Cardiac muscle cell (in vitro differentiated cells and primary cell): ENCODE measurements at regions not wholly inside any gene's neighbourhood (a gene's known extent, or its start where the extent isn't known, plus 50 kb on each side); places are given as distances from the start of the nearest gene placed in this dataset.

Experiments
- DNase-seq, 2 donors: peaks; one replicate each; pipeline versions ENCODE4 v3.0.0 to v3.0.0-alpha.2; 2010 to 2017; ENCODE audit warnings: low read depth in 1 of 2, low spot score in 1 of 2
- H3K27ac ChIP-seq: fragments of 200-600 bp; sonication (generic); 2 replicates; pipeline ENCODE4 v1.5.1; 2016
- H3K27me3 ChIP-seq: fragments of 200-600 bp; sonication (generic); 2 replicates; pipeline ENCODE4 v1.6.0; 2016; ENCODE audit warnings: control low read depth
- H3K36me3 ChIP-seq: fragments of 200-600 bp; sonication (generic); 2 replicates; pipeline ENCODE4 v1.5.1; 2016; ENCODE audit warnings: control low read depth
- H3K4me1 ChIP-seq: fragments of 200-600 bp; sonication (generic); 2 replicates; pipeline ENCODE4 v1.8.1; 2017; ENCODE audit warnings: low read depth, mild to moderate bottlenecking, mixed run types
- H3K4me3 ChIP-seq: fragments of 200-600 bp; sonication (generic); 2 replicates; pipeline ENCODE4 v1.5.1; 2016; ENCODE audit warnings: mild to moderate bottlenecking
- H3K9me3 ChIP-seq: fragments of 200-600 bp; sonication (generic); 2 replicates; pipeline ENCODE4 v1.5.1; 2017; ENCODE audit warnings: low read depth, mild to moderate bottlenecking, control low read depth
- CTCF ChIP-seq: IDR thresholded peaks from 2 replicates; pipeline ENCODE4 v1.5.1; 2012; ENCODE audit warnings: low read depth, mild to moderate bottlenecking, low read length

GRCh38 chr4:13007802-13008470 lies 476.2 kb downstream of the RAB28 start:
- no peak for DNase-seq
- no peak overlapping the region for H3K4me3 ChIP-seq
- H3K27ac ChIP-seq: no peak overlapping the region
- H3K27me3 ChIP-seq: no peaks in the 10 kb centered on the region
- no peaks in the 10 kb centered on the region for H3K9me3 ChIP-seq
- H3K36me3 ChIP-seq: no peaks in the 10 kb centered on the region
- TF ChIP-seq CTCF: no peak
- no peaks in the 10 kb centered on the region for H3K4me1 ChIP-seq

GRCh38 chr4:12993923-12994322 lies 490.2 kb downstream of the RAB28 start:
- H3K4me3 ChIP-seq: no peak overlapping the region
- no peak for DNase-seq
- H3K9me3 ChIP-seq: no peaks in the 10 kb centered on the region
- H3K27me3 ChIP-seq: no peaks in the 10 kb centered on the region
- H3K4me1 ChIP-seq: no peaks in the 10 kb centered on the region
- H3K27ac ChIP-seq: no peak overlapping the region
- no peaks in the 10 kb centered on the region for H3K36me3 ChIP-seq
- TF ChIP-seq CTCF: no peak

GRCh38 chr4:12987284-12987683 lies 496.9 kb downstream of the RAB28 start:
- no peaks in the 10 kb centered on the region for H3K27me3 ChIP-seq

GRCh38 chr4:12979797-12980196 lies 504.3 kb downstream of the RAB28 start:
- no peak for DNase-seq
- no peaks in the 10 kb centered on the region for H3K27me3 ChIP-seq
- no peaks in the 10 kb centered on the region for H3K36me3 ChIP-seq
- TF ChIP-seq CTCF: no peak
- H3K27ac ChIP-seq: no peak overlapping the region
- H3K4me1 ChIP-seq: no peaks in the 10 kb centered on the region
- no peaks in the 10 kb centered on the region for H3K9me3 ChIP-seq
- no peak overlapping the region for H3K4me3 ChIP-seq

More at GRCh38 chr4:12987284-12987683, 496.9 kb downstream of the RAB28 start:
- no peaks in the 10 kb centered on the region for H3K9me3 ChIP-seq
- no peaks in the 10 kb centered on the region for H3K4me1 ChIP-seq
- no peak overlapping the region for H3K4me3 ChIP-seq
- no peak for TF ChIP-seq CTCF
- no peak for DNase-seq
- no peak overlapping the region for H3K27ac ChIP-seq
- no peaks in the 10 kb centered on the region for H3K36me3 ChIP-seq

GRCh38 chr4:12978310-12978709 lies 505.8 kb downstream of the RAB28 start:
- TF ChIP-seq CTCF: no peak
- H3K9me3 ChIP-seq: no peaks in the 10 kb centered on the region

More at GRCh38 chr4:12978310-12978709, 505.8 kb downstream of the RAB28 start:
- Histone ChIP-seq H3K36me3 (no peaks in the 10 kb centered on the region), H3K4me1 (no peaks in the 10 kb centered on the region), H3K4me3 (no peak overlapping the region), H3K27ac (no peak overlapping the region), H3K27me3 (no peaks in the 10 kb centered on the region)
- no peak for DNase-seq
